Stimulated activated CD8-positive, alpha-beta memory T cell treated with anti-CD3 and anti-CD28 coated beads, Interleukin-7, amount 100 ng/mL, for 1 hour (primary cell): ENCODE measurements at regions not wholly inside any gene's neighbourhood (a gene's known extent, or its start where the extent isn't known, plus 50 kb on each side); places are given as distances from the start of the nearest gene placed in this dataset.
"Not testable (repeated sequence)": the region's sequence is repeated elsewhere in the genome, so short reads cannot be mapped to it uniquely, and the experiment has no call there.

Experiments used
- DNase-seq, 2 donors: peaks; one replicate each; pipeline ENCODE4 v3.0.0-alpha.2; 2020; ENCODE audit warnings: low read depth in 2 of 2

DNA sequence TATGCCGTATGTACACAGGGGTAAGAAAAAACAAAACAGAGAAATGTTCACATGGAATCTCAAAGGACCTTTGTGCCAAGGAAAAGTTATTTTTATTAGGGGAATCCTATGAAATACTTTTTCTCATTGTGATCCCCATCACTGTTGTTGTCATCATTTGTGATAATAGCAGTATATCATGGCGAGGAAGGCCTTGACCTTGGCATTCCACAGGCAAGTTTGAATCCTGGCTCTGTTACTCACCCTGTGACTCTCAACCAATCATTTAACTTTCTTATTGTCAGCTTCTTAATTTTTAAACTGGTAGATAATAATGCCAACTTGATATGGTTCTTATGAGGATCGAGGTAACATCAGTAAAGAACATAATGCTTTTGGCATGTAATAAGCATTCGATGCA, 142.2 kb upstream of the DDHD1 start:
- no peak for DNase-seq

DNA sequence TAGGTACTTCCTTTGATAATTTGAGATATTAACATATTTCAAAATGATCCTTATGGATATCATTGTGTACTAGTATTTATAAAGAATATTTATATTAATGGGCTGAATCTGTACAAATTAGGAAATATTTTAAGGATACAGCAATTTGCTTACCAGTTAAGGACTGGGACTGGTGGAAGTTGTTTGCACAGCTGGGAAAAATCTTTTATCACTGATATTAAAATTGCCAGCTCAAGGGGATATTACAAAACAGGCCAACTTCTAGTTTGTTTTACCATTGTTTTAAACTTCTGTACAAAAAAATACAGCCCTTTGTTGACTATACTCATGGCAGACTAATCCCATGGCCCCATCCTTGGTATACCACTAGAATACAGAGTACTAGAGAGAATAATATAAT, 133.2 kb upstream of the DDHD1 start:
- no peak for DNase-seq

DNA sequence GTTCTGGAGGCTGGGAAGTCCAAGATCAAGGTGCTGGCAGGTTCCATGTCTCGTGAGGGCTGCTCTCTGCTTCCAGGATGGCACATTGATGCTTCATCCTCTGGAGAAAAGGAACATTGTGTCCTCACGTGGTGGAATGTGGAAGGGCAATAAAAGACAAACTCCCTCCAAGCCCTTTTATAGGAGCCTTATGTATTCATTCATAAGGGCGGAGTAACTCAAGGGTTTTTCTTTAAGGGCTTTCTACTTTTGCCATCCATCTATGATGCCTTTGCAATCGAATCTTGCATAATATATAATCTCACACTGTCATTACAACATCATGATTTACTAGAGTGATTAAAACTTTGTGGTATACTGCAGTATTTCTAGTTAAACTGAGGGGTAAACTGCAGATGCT, 132.7 kb upstream of the DDHD1 start:
- DNase-seq, result no peak

DNA sequence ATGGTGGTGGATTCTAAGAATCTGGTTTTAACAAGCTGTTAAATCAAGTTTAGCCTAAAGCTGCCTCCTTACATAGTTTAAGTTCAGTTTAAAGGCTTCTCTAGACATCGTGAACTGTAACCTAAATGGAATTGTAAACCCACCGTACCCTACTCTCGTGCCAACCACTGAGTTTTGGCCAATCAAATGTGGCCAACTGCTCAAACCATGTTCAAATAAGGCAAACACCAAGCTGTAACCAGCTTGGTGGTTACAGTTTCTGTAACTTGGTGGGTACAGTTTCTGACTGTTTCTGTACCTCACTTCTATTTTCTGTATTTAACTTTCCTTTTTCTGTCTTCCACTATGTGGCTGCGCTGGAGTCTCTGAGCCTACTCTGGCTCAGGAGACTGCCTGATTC, 131.9 kb upstream of the DDHD1 start:
- DNase-seq, result no peak

DNA sequence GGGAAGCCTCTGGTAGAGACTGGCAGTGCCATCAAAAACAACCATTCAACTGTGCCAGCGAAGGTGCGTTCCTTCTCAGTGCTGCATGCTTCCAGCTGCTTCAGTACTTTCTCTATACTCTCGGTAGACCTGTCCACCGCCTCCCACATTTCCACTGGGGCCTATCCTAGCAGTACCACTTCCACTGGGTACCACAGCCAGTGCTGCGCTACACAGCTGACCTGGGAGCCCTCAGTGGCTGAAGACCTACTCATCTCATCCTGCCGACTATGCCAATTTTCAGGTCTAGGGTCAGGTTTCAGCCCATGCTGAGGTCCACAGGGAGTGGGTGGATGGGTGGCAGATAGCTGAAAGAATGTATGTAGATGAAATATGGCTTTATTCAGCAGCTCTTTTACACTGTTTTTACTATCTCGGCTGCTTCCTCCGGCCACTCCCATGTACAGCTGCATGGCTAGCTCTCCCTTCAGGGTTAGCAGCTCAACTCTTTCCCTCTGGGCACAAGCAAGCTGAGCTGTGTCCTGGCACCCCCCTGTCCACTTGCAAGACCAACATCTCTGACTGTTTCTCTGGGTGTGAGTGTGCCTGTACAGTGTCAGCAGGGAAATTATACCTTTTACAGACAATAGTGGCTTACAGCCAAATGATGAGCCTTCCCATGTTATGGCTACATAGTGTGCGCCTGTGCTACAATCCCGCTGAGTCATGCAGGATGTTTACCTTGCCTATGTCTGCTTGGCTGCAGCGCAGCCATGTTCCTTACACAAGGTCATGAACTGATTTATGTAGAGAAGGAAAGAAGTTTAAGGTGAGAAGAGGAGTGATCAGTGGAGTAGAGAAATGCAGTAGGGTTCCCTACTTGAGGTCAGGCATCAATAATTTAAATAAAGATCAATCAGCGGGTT, 125.7 kb upstream of the DDHD1 start:
- DNase-seq, result no peak

DNA sequence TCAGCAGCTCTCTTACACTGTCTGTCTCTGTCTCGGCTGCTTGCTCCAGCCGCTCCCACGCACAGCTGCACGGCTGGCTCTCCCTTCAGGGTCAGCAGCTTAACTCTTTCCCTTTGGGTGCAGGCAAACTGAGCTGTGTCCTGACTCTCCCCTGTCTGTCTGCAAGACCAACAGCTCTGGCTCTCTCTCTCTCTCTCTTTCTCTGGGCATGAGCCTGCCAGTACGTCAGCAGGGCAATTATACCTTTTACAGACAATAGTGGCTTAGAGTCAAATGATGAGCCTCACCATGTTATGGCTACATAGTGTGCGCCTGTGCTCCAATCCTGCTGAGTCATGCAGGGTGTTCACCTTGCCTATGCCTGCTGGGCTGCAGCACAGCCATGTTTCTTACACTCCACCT, 120.5 kb upstream of the DDHD1 start:
- no peak for DNase-seq

DNA sequence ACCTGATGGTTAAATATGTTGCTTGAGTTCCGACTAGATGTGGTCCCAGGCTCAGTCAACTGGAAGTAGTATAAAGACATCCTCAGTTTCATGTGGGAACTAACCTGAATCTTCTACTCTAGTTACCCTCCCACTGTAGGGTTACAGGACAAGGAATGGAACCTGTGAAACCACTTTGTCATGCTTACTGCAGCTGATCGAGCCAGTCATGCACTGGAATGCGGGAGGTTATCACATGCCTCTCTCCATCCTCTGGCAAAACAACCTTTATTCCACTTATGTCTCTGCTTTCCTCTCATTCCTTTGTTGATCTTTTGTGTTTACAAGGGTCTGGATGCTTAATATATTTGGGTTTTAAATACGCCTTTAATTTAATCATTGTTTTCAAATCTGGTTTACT, 111.9 kb upstream of the DDHD1 start:
- no peak for DNase-seq

DNA sequence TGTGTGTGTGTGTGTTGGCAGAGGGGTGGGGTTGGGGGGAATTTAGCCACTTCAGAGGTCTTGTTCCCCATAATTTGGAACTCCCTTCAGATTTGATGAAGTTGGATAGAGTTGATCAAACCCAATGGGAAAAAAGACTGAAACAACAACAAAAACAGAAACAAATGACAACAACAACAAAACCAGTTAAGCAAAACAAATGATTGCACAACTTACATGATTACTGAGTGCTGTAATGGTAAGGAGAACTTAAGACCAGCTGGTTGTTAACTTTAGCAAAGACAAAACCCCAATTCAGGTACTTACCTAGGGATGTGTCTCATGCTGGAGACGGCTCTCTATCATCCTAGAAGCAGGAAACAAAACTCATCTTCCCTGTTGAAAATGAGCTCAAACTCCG, 107.8 kb upstream of the DDHD1 start:
- DNase-seq, result no peak

DNA sequence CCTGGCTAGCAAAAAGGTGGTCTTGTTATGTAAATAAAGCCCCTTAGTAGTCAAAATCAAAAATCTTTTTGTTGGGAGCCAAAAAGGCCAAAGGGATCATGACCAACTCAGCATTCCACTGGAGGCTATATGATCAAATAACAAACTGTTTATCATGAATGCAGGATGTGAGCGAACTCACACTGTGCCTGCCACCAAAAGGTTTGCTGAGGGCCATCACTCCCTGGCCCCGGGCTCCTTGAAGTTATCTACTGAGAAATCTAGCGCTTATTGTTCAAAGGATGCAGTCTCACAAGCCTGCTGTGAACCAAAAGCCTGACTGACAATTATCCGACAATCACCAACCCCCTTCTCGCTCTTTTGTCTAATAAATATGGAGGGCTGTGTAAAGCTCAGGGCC, 107.2 kb upstream of the DDHD1 start:
- DNase-seq, result no peak

DNA sequence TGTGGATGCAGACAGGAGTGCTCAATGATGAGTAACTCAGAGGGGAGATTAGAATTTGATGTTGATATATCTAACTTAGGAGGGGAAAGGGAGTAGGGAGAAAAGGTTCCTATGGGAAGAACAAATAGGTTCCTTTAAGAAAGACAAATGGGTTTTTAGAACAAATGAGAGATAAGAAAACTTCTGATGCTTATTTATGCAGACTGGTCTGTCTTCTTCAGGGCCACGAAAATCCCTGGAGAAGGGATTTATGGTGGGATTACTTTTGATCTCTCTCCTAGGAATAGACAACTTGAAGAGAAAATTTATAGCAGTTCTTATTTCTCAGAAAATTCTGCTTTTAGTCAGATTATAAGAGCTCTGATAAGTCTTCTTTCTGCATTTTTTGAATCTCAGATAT, 99.0 kb upstream of the DDHD1 start:
- no peak for DNase-seq

DNA sequence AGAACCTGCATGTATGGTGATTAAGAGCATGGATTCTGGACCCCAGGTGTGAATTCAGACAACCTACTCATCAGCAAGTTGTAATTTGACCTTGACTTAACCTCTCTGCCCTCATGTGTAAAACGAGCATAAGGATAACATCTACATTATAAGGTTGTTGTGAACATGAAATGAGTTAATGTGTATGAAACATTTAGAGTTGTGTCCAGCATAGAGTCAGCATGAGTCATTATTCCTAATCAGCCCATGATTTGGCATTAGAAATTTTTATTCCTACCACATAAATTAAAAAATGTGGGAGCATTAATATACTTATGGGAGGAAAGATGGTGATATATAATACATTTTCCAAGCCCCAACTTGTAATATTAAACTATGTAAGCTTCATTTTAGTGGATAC, 95.9 kb upstream of the DDHD1 start:
- DNase-seq, result no peak

DNA sequence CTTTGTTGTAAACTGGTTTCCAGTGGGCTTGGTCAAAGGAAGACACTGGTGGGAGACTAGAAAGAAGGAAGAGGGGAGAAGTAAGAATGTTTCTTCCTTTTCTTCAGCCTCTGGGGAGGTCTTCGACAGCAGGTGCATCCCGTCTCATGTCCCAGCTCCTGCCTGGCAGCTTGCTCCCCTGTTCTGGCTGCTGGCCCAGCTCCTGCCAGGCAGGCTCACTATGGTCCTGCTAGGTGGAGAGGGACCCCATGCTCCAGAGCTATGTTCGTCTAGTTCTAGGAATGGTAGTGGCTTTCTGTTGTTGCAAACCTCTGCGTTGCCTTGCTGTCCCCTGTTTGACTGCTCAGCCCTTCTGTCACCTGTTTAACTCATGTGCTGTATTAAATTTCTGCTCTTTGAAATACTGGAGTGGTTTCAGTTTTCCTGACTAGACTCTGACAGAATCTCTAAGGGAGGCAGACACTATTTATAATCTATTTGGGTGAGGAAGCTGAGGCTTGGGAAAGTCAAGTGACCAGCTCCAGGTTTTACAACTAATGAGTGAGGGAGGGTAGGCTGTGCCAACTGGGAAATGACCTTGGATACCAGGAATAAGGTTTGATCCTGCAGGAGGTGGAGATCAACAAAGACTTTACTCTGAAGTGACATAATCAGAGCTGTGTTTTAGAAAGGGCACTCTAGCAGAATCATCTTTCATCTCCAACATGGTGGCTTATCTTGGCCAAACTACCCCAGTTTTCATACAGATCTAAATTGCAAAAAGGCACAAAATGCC, 94.7 kb upstream of the DDHD1 start:
- DNase-seq, result no peak

DNA sequence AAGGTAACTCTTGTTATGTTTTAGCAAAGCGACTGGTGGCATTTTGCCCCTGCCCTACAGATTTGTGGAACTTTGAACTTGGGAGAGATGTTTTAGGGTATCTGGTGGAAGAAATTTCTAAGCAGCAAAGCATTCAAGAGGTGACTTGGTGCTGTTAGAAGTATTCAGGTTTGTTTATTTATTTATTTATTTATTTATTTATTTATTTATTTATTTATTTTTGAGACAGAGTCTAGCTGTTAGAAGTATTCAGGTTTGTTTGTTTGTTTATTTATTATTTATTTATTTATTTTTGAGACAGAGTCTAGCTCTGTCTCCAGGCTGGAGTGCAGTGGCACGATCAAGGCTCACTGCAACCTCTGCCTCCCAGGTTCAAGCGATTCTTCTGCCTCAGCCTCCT, 89.8 kb upstream of the DDHD1 start:
- not testable (repeated sequence) for DNase-seq

DNA sequence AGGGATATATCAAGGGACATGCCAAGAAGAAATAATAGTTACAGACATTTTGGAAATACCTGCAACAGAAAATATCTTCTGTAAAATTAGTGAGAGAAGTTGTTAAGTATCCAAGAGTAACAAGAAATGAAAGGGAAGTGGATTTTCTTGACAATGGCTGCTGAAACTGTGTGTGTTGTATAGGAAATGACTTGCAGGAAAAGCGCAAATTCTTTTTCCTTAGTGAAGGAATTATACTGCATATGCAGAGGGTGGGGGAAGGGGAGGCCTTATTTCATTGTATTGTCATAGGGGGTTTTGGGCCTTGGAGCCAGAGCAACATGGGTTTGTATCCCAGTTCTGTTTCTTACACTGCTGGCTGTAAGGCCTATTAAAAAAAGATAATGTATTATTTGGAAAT, 84.4 kb upstream of the DDHD1 start:
- no peak for DNase-seq

DNA sequence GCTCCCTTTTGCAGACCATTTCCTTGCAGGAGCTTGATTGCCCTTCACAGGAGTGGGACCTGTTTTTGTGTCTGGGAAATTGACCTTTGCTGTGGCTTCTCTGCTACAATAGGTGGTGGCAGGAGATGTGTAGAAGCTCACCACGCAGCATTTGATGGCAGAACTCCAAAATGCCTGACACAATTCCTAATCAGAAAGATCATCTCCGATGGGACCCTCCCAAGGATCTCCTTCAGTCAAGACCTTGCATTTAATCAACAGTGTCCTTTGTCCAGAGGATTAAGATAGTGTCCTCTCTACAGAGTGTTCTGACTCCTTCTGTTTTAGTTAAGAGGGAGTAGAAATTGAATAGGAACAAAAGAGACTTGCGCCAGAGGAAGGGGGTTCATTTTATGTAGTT, 83.6 kb upstream of the DDHD1 start:
- no peak for DNase-seq

DNA sequence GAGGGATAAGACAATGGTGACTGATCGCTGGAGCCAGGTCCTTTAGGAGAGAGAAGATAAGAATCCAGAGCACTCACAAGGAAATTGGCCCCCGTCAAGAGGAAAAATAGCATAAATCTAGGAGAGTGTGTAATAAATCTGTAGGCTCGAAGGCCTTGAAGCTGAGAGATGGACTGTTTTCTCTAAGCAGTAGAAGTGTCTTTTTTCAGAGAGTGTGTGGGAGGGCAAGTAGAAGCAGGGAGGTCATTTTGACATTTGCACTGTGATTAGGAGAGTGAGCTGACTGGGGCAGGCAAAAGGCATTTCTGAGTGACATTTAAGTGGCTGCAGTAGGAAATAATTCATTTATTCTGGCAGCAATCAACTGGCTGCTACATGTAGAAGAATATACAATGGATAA, 78.0 kb upstream of the DDHD1 start:
- DNase-seq, result no peak

DNA sequence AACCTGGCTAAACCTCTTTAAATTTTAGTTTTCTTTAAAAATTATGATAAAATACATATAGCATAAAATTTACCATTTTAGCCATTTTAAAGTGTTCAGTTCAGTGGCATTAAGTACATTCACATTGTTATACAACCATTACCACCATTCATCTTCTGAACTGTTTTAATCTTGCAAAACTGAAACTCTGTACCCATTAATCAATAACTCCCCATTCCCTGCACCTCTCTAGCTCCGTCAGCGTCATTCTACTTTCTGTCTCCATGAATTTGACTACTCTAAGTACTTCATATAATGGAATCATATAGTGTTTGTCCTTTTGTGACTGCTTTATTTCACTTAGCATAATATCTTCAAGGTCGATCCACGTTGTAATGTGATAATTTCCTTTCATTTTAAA, 75.8 kb upstream of the DDHD1 start:
- DNase-seq, result no peak

DNA sequence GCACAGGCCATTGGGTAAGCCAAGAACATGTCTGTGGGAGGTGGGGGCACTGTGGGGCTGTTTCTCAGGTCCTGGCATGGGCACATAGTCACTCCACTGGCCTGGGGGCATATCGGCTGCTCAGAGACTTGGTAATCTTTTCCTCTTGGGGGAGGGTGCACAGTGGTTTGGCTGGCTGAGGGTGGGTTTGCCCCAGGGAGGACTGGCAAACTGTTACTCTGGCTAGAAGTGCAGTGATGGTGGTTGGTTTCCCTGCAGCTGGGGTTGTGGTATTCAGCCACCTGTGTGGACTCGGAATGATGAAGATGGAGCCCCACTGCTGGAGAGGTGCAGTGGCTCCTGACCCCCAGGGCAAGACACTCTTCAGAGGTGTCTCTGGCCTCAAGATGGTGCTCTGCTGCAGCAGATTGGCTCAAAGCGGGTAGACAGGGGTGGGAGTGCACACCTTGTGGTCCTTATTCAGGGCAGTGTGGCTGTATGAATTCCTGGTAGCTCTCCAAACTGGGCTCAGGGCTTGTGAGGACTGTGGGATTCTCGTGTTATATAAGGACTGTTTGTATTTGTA, 74.1 kb upstream of the DDHD1 start:
- no peak for DNase-seq

DNA sequence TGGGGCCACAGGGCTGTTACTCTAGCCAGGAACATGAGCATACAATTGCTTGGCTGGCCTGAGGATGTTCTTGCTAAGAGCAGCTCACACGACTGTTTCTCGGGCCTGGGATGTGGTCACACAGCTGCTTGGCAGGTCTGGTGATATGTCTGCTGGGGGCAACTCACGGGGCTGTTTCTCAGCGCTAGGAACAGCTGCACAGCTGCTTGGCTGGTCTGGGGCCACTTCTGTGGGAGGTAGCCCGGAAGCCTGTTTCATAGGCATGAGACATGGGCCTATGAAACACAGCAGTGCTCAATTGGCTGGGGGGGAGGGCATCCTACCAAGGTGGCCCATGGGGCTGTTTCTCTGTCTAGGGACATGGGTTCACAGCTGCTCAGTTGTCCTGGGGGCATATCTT, 73.4 kb upstream of the DDHD1 start:
- no peak for DNase-seq

DNA sequence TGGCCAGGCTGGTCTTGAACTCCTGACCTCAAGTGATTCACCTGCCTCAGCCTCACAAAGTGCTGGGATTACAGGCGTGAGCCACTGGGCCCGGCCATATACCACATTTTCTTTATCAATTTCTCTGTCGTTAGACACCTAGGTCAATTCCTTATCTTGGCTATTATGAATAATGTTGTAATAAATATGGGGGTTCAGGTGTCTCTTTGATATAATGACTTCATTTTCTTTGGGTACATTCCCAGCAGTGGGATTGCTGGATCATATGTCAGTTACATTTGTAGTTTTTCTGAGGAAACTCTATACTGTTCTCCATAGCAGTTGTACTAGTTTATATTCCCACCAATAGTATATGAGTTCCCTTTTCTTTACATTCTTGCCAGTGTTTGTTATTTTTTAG, 67.8 kb upstream of the DDHD1 start:
- DNase-seq, result no peak

DNA sequence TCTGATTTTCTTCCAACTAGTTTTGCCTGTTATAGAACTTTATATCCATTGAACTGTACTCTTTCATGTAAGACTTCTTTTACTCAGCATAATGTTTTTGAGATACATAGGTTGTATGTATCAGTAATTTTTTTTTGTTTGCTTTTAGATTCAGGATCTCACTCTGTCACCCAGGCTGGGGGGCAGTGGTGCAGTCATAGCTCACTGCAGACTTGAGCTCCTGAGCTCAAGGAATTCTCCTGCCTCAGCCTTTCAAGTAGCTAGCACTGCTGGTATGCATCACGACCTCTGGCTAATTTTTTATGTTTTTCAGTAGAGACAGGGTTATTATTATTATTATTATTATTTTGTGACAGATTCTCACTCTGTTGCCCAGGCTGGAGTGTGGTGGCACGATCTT, 65.0 kb upstream of the DDHD1 start:
- no peak for DNase-seq

DNA sequence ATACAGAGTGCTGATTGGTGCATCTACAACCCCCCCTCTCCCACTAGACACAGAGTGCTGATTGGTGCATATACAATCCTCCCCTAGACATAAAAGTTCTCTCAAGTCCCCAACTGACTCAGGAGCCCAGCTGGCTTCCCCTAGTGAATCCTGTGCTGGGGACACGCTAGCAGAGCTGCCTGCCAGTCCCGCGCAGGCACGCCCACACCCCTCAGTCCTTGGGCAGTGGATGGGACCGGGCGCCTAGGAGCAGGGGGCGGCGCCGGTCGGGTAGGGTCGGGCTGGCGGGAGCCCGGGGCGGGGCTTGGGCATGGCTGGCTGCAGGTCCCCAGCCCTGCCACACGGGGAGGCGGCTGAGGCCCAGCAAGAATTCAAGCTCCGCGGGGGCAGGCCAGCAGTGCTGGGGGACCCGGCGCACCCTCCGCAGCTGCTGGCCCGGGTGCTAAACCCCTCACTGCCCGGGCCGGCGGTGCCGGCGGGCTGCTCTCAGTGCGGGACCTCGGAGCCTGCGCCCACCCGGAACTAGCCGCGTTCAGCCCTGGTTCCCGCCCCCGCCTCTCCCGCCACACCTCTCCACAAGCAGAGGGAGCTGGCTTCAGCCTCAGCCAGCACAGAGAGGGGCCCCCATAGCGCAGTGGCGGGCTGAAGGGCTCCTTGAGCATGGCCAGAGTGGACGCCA, 64.3 kb upstream of the DDHD1 start:
- peak; percentile 24 to 45 for DNase-seq
